H9 (cell line): ENCODE measurements at regions not wholly inside any gene's neighbourhood (a gene's known extent, or its start where the extent isn't known, plus 50 kb on each side); places are given as distances from the start of the nearest gene placed in this dataset.

Experiments
- DNase-seq: peaks from one replicate; pipeline ENCODE4 v3.0.0-alpha.2; 2017
- H2AFZ ChIP-seq: one replicate; pipeline ENCODE4 v1.6.1; 2013; ENCODE audit warnings: mild to moderate bottlenecking, low read length, control low read depth, moderate library complexity
- H2AK5ac ChIP-seq: 2 replicates; pipeline ENCODE4 v1.6.1; 2013; ENCODE audit warnings: low read length, control low read depth, mixed read lengths; ENCODE audit not compliant: insufficient read length
- H2BK120ac ChIP-seq: one replicate; pipeline ENCODE4 v1.6.1; 2013; ENCODE audit warnings: low read depth, mild to moderate bottlenecking, low read length, control low read depth, inconsistent platforms; ENCODE audit not compliant: poor library complexity, severe bottlenecking
- H2BK12ac ChIP-seq: 2 replicates; pipeline ENCODE4 v1.6.1; 2013; ENCODE audit warnings: low read length, control low read depth, mixed read lengths, low read depth; ENCODE audit not compliant: insufficient read length
- H2BK15ac ChIP-seq: 2 replicates; pipeline ENCODE4 v1.6.1; 2013; ENCODE audit warnings: low read depth, low read length, control low read depth
- H2BK20ac ChIP-seq: one replicate; pipeline ENCODE4 v1.6.1; 2013; ENCODE audit warnings: low read depth, mild to moderate bottlenecking, low read length, control low read depth, inconsistent platforms; ENCODE audit not compliant: poor library complexity, severe bottlenecking
- H2BK5ac ChIP-seq: 2 replicates; pipeline ENCODE4 v1.6.1; 2013; ENCODE audit warnings: low read length, control low read depth, mixed read lengths; ENCODE audit not compliant: insufficient read length
- H3K14ac ChIP-seq: 2 replicates; pipeline ENCODE4 v1.6.1; 2013; ENCODE audit warnings: low read length, control low read depth; ENCODE audit not compliant: insufficient read depth
- H3K18ac ChIP-seq: 2 replicates; pipeline ENCODE4 v1.6.1; 2013; ENCODE audit warnings: low read depth, mild to moderate bottlenecking, mixed read lengths, low read length, control low read depth; ENCODE audit not compliant: insufficient read length
- H3K23ac ChIP-seq: 2 replicates; pipeline ENCODE4 v1.6.1; 2013; ENCODE audit warnings: low read length, control low read depth, mixed read lengths, low read depth; ENCODE audit not compliant: insufficient read length
- H3K23me2 ChIP-seq: 2 replicates; pipeline ENCODE4 v1.6.1; 2013; ENCODE audit warnings: low read depth, mild to moderate bottlenecking, mixed read lengths, low read length, control low read depth; ENCODE audit not compliant: insufficient read length, poor library complexity, severe bottlenecking
- H3K27ac ChIP-seq: 2 replicates; pipeline ENCODE4 v1.5.1; 2013; ENCODE audit warnings: low read length, control low read depth, mixed read lengths, low read depth; ENCODE audit not compliant: insufficient read length
- H3K27me3 ChIP-seq: 2 replicates; pipeline ENCODE4 v1.6.1; 2013; ENCODE audit warnings: low read length, control low read depth, inconsistent platforms; ENCODE audit not compliant: insufficient read depth
- H3K4ac ChIP-seq: 2 replicates; pipeline ENCODE4 v1.6.1; 2013; ENCODE audit warnings: low read depth, mild to moderate bottlenecking, control low read depth, inconsistent platforms, low read length, moderate library complexity
- H3K4me1 ChIP-seq: 2 replicates; pipeline ENCODE4 v1.6.1; 2013; ENCODE audit warnings: low read length, control low read depth, inconsistent platforms; ENCODE audit not compliant: insufficient read depth
- H3K4me2 ChIP-seq: 2 replicates; pipeline ENCODE4 v1.6.1; 2013; ENCODE audit warnings: low read length, control low read depth, mixed read lengths; ENCODE audit not compliant: insufficient read length, insufficient read depth
- H3K56ac ChIP-seq: 2 replicates; pipeline ENCODE4 v1.6.1; 2013; ENCODE audit warnings: low read depth, mild to moderate bottlenecking, mixed read lengths, low read length, control low read depth; ENCODE audit not compliant: insufficient read length
- H3K79me1 ChIP-seq: 2 replicates; pipeline ENCODE4 v1.6.1; 2013; ENCODE audit warnings: low read depth, mild to moderate bottlenecking, moderate library complexity, low read length, control low read depth, inconsistent platforms; ENCODE audit not compliant: insufficient read depth, poor library complexity, severe bottlenecking
- H3K79me2 ChIP-seq: 2 replicates; pipeline ENCODE4 v1.6.1; 2013; ENCODE audit warnings: low read length, control low read depth, inconsistent platforms; ENCODE audit not compliant: insufficient read depth
- H3K9ac ChIP-seq: 2 replicates; pipeline ENCODE4 v1.6.1; 2013; ENCODE audit warnings: low read length, control low read depth, mixed read lengths; ENCODE audit not compliant: insufficient read length; ENCODE audit errors: extremely low read depth
- H3K9me3 ChIP-seq: one replicate; pipeline ENCODE4 v1.6.1; 2013; ENCODE audit warnings: low read depth, low read length, inconsistent platforms; ENCODE audit not compliant: control insufficient read depth
- H3T11ph ChIP-seq: one replicate; pipeline ENCODE4 v1.6.1; 2013; ENCODE audit warnings: mild to moderate bottlenecking, low read length, control low read depth, inconsistent platforms
- H4K20me1 ChIP-seq: one replicate; pipeline ENCODE4 v1.6.1; 2013; ENCODE audit not compliant: control insufficient read depth, insufficient read length, insufficient read depth
- H4K5ac ChIP-seq: 2 replicates; pipeline ENCODE4 v1.6.1; 2013; ENCODE audit warnings: low read depth, mild to moderate bottlenecking, mixed read lengths, low read length, control low read depth; ENCODE audit not compliant: insufficient read length
- H4K8ac ChIP-seq: replicated peaks from 2 replicates; pipeline ENCODE4 v1.6.1; 2013; ENCODE audit warnings: low read length, control low read depth, mixed read lengths, low read depth; ENCODE audit not compliant: insufficient read length
- H4K91ac ChIP-seq: 2 replicates; pipeline ENCODE4 v1.6.1; 2013; ENCODE audit warnings: low read depth, mild to moderate bottlenecking, moderate library complexity, mixed read lengths, low read length, control low read depth; ENCODE audit not compliant: insufficient read length
- H3K27ac Mint-ChIP-seq, 3 experiments: 2 replicates in 2 of 3; 3 replicates in 1 of 3; pipeline ENCODE4 v1.8.0; 2020 to 2021; ENCODE audit warnings: mixed read lengths in 3 of 3, mild to moderate bottlenecking in 1 of 3, moderate library complexity in 1 of 3
- H3K27me3 Mint-ChIP-seq: 2 replicates; pipeline ENCODE4 v1.8.0; 2021; ENCODE audit warnings: low read depth, mild to moderate bottlenecking, moderate library complexity, mixed read lengths
- H3K36me3 Mint-ChIP-seq, 3 experiments: 2 replicates in 2 of 3; 3 replicates in 1 of 3; pipeline ENCODE4 v1.8.0; 2020 to 2021; ENCODE audit warnings: low read depth in 3 of 3, mixed read lengths in 3 of 3; ENCODE audit not compliant: insufficient read depth in 1 of 3
- H3K4me1 Mint-ChIP-seq, 2 experiments: 2 replicates each; pipeline ENCODE4 v1.8.0; 2020; ENCODE audit warnings: mixed read lengths in 2 of 2
- H3K4me3 Mint-ChIP-seq, 2 experiments: 2 replicates in 1 of 2; 3 replicates in 1 of 2; pipeline ENCODE4 v1.8.0; 2020 to 2021; ENCODE audit warnings: mild to moderate bottlenecking in 2 of 2, mixed read lengths in 2 of 2, moderate library complexity in 1 of 2
- H3K9me3 Mint-ChIP-seq, 2 experiments: 2 replicates in 1 of 2; 3 replicates in 1 of 2; pipeline ENCODE4 v1.8.0; 2020; ENCODE audit warnings: mild to moderate bottlenecking in 2 of 2, mixed read lengths in 2 of 2, moderate library complexity in 1 of 2
- WGBS: extraction: QIAGEN DNeasy Blood & Tissue Kit; methylation state at CpG from one replicate; pipeline ENCODE4 v1.1.7; 2013; ENCODE audit warnings: missing lambda C conversion rate, low lambda C conversion rate, mixed read lengths; ENCODE audit not compliant: insufficient read length; ENCODE audit errors: extremely low coverage; 5-methylcytosine and 5-hydroxymethylcytosine counted together
- TF ChIP-seq, protein P1 (sequence below): fragments of 200-600 bp; sonication (generic); conservative IDR thresholded peaks from 3 replicates; pipeline ENCODE4 v1.8.0; 2021; ENCODE audit warnings: antibody characterized with exemption, mild to moderate bottlenecking

DNA sequence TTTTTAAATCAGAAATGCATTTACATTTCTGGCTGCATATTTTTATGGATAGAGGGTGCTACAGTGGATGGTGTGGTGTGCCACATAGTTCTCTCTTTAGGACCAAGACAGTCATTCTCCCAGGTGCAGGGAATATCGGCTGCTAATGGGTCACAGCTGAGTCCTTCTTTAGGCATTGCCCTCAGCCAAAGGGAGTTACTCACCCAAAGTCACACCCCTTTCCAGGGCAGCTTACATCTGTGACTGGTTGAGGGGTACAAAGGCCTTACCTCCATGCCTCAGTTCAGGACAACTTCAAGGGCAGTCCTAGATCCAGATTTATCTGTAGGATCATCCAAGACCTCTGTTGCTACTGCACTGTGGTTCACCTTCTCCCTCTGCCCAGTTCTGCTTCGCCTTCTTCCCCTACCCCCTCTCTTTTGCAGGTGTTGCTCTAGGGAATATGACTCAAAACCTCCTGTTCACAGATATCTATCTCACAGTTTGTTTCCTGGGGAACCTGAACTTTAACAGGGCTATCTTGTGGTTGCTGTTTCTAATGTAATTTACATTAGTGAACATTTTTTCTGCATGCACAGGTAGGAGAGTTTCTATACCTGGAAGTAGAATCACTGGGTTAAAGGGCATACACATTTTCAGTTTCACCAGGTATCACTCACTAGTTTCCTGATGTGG is 413.9 kb downstream of the RPS6KC1 start:
- H3K23ac ChIP-seq = no peak overlapping the region
- no peak overlapping the region for H3K14ac ChIP-seq
- Mint-ChIP-seq H3K4me1 (peaks cover 5 to 8% of the 10 kb centered on the region in 2 experiments), H3K9me3 (peaks cover 3 to 5% of the 10 kb centered on the region in 2 experiments; a peak in 2 of 5 replicates), H3K4me3 (no peak overlapping the region), H3K36me3 (no peaks in the 10 kb centered on the region), H3K27ac (no peak overlapping the region), H3K27me3 (no peaks in the 10 kb centered on the region)
- no peak for DNase-seq
- H2BK15ac ChIP-seq = no peak overlapping the region
- H2BK20ac ChIP-seq = no peak overlapping the region
- no peak overlapping the region for H3K18ac ChIP-seq
- no peak overlapping the region for H3K27ac ChIP-seq
- TF ChIP-seq, protein P1, sequence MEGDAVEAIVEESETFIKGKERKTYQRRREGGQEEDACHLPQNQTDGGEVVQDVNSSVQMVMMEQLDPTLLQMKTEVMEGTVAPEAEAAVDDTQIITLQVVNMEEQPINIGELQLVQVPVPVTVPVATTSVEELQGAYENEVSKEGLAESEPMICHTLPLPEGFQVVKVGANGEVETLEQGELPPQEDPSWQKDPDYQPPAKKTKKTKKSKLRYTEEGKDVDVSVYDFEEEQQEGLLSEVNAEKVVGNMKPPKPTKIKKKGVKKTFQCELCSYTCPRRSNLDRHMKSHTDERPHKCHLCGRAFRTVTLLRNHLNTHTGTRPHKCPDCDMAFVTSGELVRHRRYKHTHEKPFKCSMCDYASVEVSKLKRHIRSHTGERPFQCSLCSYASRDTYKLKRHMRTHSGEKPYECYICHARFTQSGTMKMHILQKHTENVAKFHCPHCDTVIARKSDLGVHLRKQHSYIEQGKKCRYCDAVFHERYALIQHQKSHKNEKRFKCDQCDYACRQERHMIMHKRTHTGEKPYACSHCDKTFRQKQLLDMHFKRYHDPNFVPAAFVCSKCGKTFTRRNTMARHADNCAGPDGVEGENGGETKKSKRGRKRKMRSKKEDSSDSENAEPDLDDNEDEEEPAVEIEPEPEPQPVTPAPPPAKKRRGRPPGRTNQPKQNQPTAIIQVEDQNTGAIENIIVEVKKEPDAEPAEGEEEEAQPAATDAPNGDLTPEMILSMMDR = no peak
- no peak overlapping the region for H3K9ac ChIP-seq
- no peaks in the 10 kb centered on the region for H3K4me1 ChIP-seq
- H3K4me2 ChIP-seq = no peak overlapping the region
- no peak overlapping the region for H2BK12ac ChIP-seq
- H2BK120ac ChIP-seq = no peak overlapping the region
- no peak overlapping the region for H3K56ac ChIP-seq
- H3K23me2 ChIP-seq = no peaks in the 10 kb centered on the region
- H2AK5ac ChIP-seq = no peak overlapping the region
- H3T11ph ChIP-seq = no peak overlapping the region
- no peak overlapping the region for H2AFZ ChIP-seq
- H2BK5ac ChIP-seq = no peak overlapping the region
- no peaks in the 10 kb centered on the region for H3K27me3 ChIP-seq
- no peak overlapping the region for H4K5ac ChIP-seq
- no peak overlapping the region for H3K4ac ChIP-seq
- no peak overlapping the region for H4K8ac ChIP-seq
- no peaks in the 10 kb centered on the region for H3K9me3 ChIP-seq
- no peaks in the 10 kb centered on the region for H4K20me1 ChIP-seq
- H4K91ac ChIP-seq = no peak overlapping the region
- H3K79me1 ChIP-seq = no peaks in the 10 kb centered on the region
- H3K79me2 ChIP-seq = no peaks in the 10 kb centered on the region
- no CpG with 5 or more reads among the region's 2 CpGs for WGBS
